GM19239 (cell line): ENCODE measurements at regions not wholly inside any gene's neighbourhood (a gene's known extent, or its start where the extent isn't known, plus 50 kb on each side); places are given as distances from the start of the nearest gene placed in this dataset.
"Not testable (repeated sequence)": the region's sequence is repeated elsewhere in the genome, so short reads cannot be mapped to it uniquely, and the experiment has no call there.

Experiments used
- DNase-seq: peaks from one replicate; pipeline ENCODE4 v3.0.0; 2011; ENCODE audit warnings: low spot score; ENCODE audit not compliant: insufficient read length
- FAIRE-seq: peaks from 2 replicates; lab custom pipeline; 2011; peaks lifted over from hg19 to GRCh38; lab: Jason Lieb, UNC

DNA sequence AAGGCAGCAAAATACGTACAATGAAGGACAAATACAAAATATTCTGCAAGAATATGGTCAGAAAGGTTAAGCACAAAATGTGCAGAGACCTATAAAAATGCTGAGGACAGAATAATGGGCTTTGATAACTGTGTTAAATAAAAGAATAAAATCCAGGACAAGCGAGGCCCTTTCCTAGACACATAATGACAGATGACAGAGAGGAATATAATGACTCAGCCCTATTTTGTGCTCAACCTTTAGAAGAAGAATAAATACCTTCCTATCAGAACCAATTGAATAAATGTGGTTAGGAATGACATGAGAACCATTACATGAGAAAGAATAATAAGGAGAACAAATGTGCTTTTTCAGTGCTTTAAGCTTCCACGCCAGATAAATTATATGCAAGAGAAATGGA is 178.0 kb downstream of the TEX13C start:
- FAIRE-seq (no peak), DNase-seq (no peak)

DNA sequence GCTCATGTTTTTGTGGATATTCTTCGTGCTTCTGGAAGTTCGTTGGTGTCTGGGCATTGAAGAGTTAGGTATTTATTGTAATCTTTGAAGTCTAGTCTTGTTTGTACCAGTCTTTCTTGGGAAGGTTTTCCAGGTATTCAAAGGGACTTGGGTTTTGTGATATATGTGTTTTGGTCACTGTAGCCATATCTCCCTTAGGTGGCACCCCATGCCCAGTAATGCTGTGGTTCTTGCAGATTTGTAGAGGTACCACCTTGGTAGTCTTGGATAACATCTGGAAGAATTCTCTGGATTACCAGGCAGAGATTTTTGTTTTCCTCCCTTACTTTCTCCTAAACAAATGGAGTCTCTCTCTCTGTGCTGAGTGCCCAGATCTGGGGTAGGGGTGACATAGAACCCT is 184.1 kb downstream of the TEX13C start:
- DNase-seq (no peak), FAIRE-seq (no peak)

DNA sequence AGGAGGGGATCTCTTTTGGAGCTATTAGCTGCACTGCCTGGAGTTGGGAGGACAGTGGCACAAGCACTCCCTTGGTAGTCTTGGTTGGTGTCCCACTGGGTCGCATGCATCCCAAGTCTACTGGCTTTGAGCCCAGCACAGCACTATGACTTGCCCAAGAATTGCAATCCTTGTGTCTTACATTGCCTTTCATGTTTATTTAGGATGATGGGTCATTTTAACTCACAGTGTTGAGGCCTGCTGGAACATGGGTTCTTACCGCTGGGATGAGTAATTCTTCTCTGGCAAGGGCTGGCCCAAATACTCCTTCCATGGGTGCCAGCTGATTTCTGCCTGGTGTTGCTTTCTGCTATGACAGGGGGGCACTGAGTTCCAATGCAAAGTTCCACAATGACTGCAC is 185.5 kb downstream of the TEX13C start:
- FAIRE-seq (no peak), DNase-seq (no peak)

DNA sequence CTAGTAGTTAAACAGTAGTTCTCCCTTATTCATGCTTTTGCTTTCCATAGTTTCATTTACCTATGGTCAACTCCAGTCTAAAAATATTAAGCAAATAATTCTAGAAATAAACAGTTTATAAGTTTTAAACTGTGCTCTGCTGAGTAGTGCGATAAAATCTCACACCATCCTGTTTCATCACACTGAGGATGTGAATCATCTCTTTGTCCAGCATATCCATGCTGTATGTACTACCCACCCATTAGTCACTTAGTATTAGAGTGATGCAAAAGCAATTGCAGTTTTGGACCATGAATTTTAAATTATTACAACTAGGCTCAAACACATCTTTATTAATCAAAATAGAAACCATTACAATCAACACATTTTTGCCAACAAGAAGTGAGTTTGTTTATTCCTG is 187.4 kb downstream of the TEX13C start:
- FAIRE-seq (no peak), DNase-seq (no peak)

DNA sequence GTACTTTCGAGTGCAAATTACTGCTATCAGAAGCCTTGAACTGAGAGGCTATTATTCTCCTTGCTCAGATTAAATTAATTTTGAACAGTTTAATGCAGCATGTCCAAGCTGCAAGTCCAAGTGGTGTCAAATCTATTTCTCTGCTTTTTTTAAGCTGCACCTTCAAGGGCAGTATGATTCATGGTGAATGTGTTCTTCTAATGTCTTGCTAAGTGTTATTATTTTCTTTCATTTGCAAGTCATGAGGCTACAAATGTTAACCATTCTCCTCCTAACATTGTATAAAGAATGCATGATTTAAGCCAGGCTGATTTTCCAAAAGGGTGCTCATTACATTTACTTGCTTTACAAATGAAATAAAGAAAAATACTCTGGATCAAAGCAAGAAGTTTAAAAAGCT is 200.4 kb downstream of the TEX13C start:
- DNase-seq: no peak
- FAIRE-seq: no peak

DNA sequence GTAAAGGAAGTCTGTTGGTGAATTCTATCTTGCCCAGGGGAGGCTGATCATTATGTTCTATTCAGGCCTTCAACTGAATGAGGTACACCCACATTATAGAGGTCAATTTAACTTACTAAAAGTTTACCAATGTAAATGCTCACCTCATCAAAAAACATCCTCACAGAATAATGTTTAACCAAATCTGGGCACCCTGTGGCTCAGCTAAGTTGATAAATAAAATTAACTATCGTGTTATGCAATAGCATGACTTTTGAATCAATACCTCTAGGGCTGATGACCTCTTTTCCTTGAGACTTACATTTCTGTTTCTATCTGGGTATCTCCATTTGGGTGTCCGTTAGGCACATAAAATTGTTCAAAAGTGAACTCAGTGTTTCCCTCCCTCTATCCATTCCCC is 203.1 kb downstream of the TEX13C start:
- DNase-seq (no peak), FAIRE-seq (no peak)

DNA sequence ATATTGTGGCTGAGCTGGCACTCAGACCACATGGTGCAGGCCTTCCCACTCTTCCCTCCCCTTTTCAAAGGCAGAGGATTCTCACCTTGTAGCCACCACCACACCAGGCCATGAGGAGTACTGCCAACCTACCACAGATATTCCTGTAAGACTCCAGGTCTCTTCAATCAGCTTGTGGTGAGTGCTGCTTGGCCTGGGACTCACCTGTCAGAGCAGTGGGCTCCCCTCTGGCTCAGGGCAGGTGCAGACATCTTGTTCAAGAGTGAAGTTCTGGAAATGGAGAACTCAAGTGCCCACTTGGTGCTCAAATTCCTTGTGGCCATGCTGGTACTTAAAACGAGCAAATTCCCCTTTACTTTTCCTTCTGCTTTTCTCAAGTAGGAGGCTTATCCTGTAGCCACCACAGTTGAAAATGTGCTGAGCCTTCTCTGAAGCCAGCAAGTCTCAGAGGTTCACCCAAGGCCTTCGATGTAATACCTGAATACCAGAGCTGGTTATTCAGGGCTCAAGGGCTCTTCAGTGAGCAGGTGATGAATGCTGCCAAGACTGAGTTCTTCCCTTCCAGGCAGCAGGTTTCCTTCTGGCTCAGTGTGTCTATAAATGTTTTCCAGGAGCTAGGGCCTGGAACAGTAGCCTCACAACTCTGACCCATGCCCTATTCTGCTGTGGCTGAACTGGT is 212.9 kb downstream of the TEX13C start:
- no peak for FAIRE-seq

DNA sequence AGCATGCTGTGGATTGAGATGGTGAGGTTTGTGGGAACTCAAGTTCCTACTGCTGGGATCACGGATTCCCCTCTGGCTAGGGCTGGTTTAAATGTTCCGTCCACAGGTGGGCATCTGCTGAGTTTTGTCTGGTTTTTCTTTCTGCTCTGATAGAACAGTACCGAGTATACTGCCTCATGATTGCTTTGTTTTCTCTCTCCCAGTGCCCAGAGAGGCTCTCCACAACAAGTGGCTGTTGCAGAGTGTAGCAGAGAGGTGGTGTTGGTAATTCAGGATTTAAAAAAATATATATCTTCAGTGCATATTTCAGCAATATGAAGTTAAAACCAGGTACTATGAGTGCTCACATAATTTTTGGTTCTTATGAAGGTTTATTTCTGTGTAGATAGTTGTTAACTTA is 213.7 kb downstream of the TEX13C start:
- DNase-seq: no peak
- no peak for FAIRE-seq

More for the DNA sequence above, 212.9 kb downstream of the TEX13C start:
- no peak for DNase-seq

DNA sequence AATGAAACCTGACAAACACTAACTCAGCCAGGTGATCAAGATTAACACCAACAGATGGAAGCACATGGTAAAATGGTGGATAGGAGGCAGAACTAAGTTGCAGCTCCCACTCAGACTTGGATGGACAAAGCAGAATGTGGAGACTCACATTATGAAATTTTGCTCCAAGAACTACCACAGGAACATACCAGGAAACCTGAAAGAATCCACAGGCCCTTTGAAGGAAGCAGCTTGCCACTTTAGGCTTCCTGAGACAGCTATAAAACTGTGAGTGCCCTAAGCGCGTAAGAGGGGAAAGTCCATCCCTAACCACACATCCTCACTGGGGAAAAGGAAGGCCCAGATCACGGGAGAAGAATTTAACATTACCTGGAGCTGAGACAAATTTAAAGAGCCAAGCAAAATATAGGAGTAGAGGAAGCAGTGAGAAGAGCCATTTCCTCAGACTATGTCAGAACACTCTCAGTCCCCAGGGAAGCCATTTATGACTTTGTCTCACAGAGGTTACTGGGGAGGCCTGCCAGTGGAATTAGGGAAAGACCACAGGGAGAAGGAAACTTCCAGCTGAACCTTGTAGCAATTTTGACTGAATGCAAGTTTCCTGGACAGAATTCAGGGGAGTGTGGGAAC is 224.5 kb downstream of the TEX13C start:
- FAIRE-seq: no peak
- no peak for DNase-seq

DNA sequence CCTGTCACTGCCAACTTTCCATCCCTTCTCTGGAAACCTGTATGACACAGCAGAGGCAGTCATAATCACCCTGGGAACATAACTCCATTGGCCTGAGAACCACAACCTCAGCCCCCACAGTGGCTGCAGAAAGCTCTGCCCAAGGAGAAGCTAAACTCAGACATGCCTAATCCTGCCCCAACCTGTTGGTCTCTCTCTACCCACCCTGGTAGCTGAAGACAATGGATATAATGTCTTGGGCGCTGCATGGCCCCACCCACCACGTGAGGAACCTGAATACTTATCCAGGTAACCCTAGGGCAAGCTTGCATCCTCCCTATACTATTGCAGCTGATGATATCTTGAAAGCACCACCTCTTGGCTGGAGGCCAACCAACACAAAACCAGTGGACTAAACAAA is 225.2 kb downstream of the TEX13C start:
- DNase-seq (no peak), FAIRE-seq (no peak)

DNA sequence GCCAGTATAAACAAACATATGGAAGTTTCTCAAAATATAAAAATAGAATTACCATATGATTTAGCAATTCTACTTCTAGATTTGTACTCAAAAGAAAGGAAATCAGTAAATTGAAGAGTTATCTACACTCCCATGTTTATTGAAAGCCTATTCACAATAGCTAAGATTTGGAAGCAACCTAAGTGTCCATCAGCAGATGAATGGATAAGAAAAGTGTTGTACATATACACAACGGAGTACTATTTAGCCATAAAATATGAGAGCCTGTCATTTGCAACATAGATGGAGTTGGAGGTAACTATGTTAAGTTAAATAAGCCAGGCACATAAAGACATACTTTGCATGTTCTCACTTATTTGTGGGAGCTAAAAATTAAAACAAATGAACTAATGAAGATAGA is 257.8 kb downstream of the TEX13C start:
- no peak for DNase-seq
- FAIRE-seq: no peak

DNA sequence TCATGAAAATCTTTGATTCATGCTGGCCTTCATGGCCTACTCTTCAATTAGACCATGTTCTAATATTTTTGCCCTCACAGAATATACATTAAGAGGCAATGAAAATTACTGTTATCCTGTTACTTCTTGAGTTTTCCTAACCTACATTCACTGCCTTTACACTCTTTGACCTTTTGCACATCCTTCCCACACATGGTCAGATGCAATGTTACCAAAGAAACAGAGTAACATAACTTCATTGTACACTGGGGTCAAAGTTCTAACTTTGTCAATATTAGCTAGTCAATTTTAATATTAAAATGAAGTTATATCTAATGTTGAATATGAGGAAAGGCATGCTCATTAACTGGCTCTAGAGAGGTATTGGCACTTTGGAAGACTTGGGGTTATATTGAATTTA is 284.8 kb downstream of the TEX13C start:
- FAIRE-seq: no peak

DNA sequence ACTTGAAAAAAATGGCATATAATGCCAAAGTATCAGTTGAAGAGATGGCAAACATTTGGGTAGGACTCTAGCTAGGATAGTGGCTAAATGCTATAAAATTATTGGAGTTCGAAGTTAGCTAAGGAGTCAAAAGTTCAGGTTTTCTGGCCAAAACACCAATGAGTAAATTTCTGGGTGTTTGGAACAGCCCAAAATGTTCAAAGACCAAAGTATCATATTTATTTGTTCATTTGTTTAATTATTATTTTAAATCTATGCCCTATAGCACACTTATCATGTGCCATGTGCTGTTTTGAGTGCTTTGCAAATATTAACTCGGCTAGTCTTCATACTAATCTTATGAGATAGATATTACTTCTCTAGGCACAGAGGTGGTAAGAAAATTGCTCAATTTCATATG is 285.5 kb downstream of the TEX13C start:
- FAIRE-seq (no peak), DNase-seq (no peak)

More for the DNA sequence above, 284.8 kb downstream of the TEX13C start:
- no peak for DNase-seq

DNA sequence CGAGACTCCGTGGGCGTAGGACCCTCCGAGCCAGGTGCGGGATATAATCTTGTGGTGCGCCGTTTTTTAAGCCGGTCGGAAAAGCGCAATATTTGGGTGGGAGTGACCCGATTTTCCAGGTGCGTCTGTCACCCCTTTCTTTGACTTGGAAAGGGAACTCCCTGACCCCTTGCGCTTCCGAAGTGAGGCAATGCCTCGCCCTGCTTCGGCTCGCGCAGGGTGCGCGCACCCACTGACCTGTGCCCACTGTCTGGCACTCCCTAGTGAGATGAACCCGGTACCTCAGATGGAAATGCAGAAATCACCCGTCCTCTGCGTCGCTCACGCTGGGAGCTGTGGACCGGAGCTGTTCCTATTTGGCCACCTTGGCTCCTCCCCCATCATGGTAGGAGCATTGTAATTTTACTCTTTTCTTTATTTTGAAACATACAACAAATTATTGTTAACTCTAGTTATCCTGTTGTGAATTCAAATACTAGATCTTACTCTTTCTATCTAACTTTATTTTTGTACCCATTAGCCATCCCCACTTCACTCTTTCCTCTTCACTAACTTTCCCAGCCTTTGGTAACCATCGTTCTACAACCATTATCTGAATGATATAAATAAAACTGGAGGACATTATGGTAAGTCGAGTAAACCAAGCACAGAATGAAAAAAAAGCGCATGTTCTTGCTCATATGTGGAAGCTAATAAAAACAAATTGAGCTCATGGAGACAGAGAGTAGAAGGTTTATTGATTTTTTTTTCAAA is 295.1 kb downstream of the TEX13C start:
- DNase-seq, FAIRE-seq: not testable (repeated sequence)

DNA sequence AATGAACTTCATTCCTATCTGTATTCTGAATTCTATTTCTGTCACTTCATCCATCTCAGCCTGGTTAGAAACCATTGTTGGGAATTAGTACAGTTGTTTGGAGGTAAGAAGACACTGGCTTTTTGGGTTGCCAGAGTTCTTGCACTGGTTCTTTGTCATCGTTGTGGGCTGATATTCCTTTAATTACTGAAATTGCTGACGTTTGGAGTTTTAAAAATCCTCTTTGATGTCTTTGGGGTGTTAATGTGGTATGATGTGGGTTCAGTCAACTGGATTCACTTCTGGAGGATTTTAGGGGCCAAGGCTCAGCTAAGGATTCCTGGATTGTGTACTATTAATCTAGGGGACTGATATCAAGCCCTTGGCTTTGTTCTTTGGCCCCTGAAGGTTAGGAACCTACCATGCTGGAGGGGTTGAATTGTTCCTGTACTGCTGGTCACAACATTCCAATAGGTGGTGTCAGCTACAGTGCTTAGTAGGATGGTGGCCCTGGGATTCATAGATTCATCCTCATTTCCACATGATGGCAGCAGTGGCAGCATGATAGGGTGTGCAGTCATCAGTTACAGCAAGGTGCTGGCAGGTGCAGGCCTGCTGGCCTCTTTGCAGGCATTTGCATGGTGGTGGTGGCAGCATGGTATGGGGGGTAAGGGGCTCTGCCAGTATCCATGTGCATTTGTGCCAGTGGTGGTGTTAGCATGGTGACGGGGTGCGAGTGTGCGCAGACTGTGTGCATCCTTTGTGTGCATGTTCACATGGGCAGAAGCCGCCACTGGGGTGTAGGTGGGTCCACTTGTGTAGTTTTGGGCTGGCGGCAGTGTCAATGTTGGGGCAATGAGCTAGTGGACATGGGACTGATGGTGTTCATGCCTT is 301.3 kb downstream of the TEX13C start:
- DNase-seq (no peak), FAIRE-seq (no peak)

DNA sequence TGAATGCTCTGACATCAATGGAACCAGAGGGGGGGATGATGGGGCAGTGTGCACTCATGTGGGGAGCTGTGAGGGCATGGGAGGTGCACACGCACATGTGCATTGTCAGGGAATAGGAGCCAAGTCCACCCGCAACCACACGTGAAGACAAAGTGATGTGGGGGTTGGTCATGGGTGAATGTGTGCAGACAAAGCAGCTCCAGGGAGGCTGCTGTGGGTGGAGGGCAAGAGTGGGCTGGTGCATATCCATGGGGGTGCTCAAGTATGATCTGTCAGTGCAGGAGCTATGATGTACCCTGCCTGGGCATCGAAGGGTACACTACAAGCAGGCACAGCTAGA is 301.9 kb downstream of the TEX13C start:
- FAIRE-seq (no peak), DNase-seq (no peak)

DNA sequence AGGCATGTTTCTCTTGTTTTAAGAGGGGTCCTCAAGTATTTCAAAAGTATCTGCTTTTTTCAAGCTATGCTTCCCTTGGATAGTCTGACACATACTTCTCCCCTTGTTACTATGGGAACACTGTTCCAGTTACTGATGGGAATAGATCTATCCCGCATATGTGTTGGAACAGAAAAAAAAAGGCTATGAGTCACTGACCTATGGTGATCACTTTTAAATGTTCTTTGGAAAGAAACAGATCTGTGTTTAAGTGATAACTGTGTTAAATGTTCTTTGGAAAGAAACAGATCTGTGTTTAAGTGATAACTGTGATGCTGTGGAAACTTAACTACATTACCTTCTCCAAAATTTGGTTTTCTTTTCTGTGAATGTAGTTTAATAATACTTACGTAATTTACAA is 303.2 kb downstream of the TEX13C start:
- DNase-seq: no peak
- no peak for FAIRE-seq

DNA sequence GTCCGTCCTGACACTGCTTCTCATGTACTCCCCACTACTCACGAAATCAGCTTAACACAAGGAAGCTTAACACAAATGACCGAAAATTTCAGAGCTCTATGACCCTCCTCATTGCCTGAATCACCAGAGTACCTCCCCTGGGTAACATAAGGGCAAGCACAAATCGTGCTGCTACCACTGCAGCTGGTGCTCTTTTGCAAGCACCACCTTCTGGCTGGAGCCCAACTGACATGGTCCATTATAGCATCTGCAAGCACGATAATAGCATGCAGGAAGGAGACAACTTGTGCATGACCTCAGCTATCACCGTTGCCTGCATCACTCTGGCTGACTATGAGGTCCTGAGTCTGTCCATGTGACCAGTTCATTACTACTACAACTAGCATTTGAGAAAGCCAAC is 308.0 kb downstream of the TEX13C start:
- DNase-seq (no peak), FAIRE-seq (no peak)

DNA sequence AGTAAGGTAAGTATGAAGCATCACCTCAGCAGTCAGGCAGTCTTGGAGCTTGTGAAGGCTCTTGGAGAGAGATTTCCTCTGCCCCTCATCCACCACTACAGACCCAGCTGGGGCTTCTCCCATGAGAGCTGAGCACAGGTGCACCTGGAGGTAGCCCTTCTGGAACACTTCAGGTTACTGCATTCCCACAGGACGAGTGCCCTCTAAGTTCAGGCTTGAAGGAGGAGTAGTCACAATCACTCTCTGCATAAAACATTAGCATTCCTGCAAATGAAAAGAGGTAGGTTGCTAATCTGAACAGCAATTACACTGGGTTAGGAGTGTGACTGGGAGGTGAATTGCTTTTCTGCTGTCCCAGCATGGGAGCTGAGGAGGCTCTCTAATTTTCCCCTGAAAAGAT is 308.8 kb downstream of the TEX13C start:
- no peak for FAIRE-seq
- no peak for DNase-seq

DNA sequence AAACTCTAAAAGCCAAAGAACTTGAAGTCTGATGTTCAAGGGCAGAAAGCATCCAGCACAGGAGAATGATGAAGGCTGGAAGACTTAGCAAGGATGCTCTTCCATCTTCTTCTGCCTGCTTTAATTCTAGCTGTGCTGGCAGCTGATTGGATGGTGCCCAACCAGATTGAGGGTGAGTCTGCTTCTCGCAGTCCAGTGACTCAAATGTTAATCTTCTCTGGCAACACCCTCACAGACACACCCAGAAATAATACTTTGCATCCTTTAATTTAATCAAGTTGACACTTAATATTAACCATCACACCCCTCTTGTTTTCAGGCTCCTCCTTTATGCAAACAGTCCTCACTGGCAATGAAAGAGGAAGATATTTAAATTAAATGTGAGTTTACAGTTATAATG is 321.7 kb downstream of the TEX13C start:
- DNase-seq (no peak), FAIRE-seq (no peak)

DNA sequence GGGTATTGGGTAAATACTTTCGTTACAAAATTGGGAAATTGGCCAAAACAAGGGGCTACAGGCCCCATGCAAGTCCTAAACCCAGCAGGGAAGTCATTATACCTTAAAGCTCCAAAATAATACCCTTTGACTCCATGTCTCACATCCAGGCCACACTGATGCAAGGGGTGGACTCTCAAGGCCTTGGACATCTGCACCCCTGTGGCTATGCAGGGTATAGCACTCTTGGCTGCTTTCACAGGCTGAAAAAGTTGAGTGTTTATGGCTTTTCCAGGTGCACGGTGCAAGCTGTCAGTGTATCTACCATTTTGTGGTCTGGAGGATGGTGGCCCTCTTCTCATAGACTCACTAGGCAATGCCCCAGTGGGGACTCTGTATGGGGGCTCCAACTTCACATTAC is 326.5 kb downstream of the TEX13C start:
- FAIRE-seq: no peak
- no peak for DNase-seq
